PC-3 (cell line): ENCODE measurements at regions not wholly inside any gene's neighbourhood (a gene's known extent, or its start where the extent isn't known, plus 50 kb on each side); places are given as distances from the start of the nearest gene placed in this dataset.

Experiments used
- ATAC-seq: fragments of 200-7000 bp; cut with Tn5 transposase; 2 replicates; pipeline ENCODE4 v1.9.1; 2020; ENCODE audit warnings: mild to moderate bottlenecking, moderate library complexity
- BruUV-seq: library from RNA; stranded (reverse); fragments of 400-500 nt; replicated peaks from 2 replicates; lab custom pipeline; 2021; lab: Mats Ljungman, UMichigan
- CTCF ChIA-PET: fragments of 300-600 bp; sonication (Branson Sonifier 250); formaldehyde crosslinking; loops from one replicate; lab custom pipeline; 2022; ENCODE audit warnings: antibody characterized with exemption; lab: Charles Lee
- POLR2A ChIA-PET: fragments of 300-600 bp; sonication (Branson Sonifier 250); formaldehyde crosslinking; loops from one replicate; lab custom pipeline; 2022; ENCODE audit warnings: antibody characterized with exemption; ENCODE audit not compliant: unreplicated experiment; lab: Charles Lee
- DNase-seq: peaks from one replicate; pipeline ENCODE4 v3.0.0-alpha.2; 2015
- H2AFZ ChIP-seq: fragments of 300-600 bp; sonication (generic); 2 replicates; pipeline ENCODE4 v1.6.0; 2016; ENCODE audit warnings: antibody characterized with exemption, low read length
- H3F3A ChIP-seq: fragments of 300-600 bp; sonication (generic); one replicate; pipeline ENCODE4 v1.6.0; 2017; ENCODE audit warnings: antibody characterized with exemption, low read length, control low read depth, mild to moderate bottlenecking; ENCODE audit not compliant: unreplicated experiment
- H3K27ac ChIP-seq: fragments of 300-600 bp; sonication (generic); 2 replicates; pipeline ENCODE4 v1.5.1; 2016; ENCODE audit warnings: mild to moderate bottlenecking, low read length
- H3K27me3 ChIP-seq: fragments of 300-600 bp; sonication (generic); 2 replicates; pipeline ENCODE4 v1.6.1; 2016; ENCODE audit warnings: low read length, mixed read lengths
- H3K36me3 ChIP-seq: fragments of 300-600 bp; sonication (generic); 2 replicates; pipeline ENCODE4 v1.6.1; 2016; ENCODE audit warnings: low read depth, mixed run types, low read length, mixed read lengths
- H3K4me1 ChIP-seq: fragments of 300-600 bp; sonication (generic); 2 replicates; pipeline ENCODE4 v1.5.1; 2016; ENCODE audit warnings: low read length; ENCODE audit not compliant: insufficient read depth
- H3K4me2 ChIP-seq: fragments of 300-600 bp; sonication (generic); 2 replicates; pipeline ENCODE4 v1.6.0; 2016; ENCODE audit warnings: low read length
- H3K4me3 ChIP-seq: fragments of 300-600 bp; sonication (generic); 2 replicates; pipeline ENCODE4 v1.5.1; 2016; ENCODE audit warnings: mild to moderate bottlenecking, low read length, mixed read lengths
- H3K79me2 ChIP-seq: fragments of 300-600 bp; sonication (generic); 2 replicates; pipeline ENCODE4 v1.6.1; 2017; ENCODE audit warnings: low read length, mixed read lengths
- H3K9ac ChIP-seq: fragments of 300-600 bp; sonication (generic); 2 replicates; pipeline ENCODE4 v1.6.0; 2016; ENCODE audit warnings: mild to moderate bottlenecking, low read length
- H3K9me2 ChIP-seq: fragments of 300-600 bp; sonication (generic); replicated peaks from 2 replicates; pipeline ENCODE4 v1.6.1; 2016; ENCODE audit warnings: mixed run types, low read length, mixed read lengths
- H3K9me3 ChIP-seq: fragments of 300-600 bp; sonication (generic); 2 replicates; pipeline ENCODE4 v1.6.1; 2016; ENCODE audit warnings: low read length, mixed read lengths
- H4K20me1 ChIP-seq: fragments of 300-600 bp; sonication (generic); 2 replicates; pipeline ENCODE4 v1.6.1; 2016; ENCODE audit warnings: low read length, mixed read lengths
- EZH2 ChIP-seq: fragments of 300-600 bp; sonication (generic); IDR thresholded peaks from one replicate; pipeline ENCODE4 v1.6.1; 2017; ENCODE audit warnings: antibody characterized with exemption, mild to moderate bottlenecking, low read length; ENCODE audit not compliant: unreplicated experiment
- EZH2phosphoT487 ChIP-seq: fragments of 300-600 bp; sonication (generic); IDR thresholded peaks from 2 replicates; pipeline ENCODE4 v1.6.1; 2018; ENCODE audit warnings: mild to moderate bottlenecking, antibody characterized with exemption, low read length, borderline replicate concordance
- intact Hi-C: fragments of 100-400 bp; cut with micrococcal nuclease; formaldehyde crosslinking; loops from 2 replicates; pipeline ENCODE4 v1.9.0; 2023
- TF ChIP-seq, protein P1 (sequence below): fragments of 300-600 bp; sonication (generic); conservative IDR thresholded peaks from 2 replicates; pipeline ENCODE4 v1.5.1; 2017; ENCODE audit warnings: antibody characterized with exemption, low read depth, mild to moderate bottlenecking, low read length

DNA sequence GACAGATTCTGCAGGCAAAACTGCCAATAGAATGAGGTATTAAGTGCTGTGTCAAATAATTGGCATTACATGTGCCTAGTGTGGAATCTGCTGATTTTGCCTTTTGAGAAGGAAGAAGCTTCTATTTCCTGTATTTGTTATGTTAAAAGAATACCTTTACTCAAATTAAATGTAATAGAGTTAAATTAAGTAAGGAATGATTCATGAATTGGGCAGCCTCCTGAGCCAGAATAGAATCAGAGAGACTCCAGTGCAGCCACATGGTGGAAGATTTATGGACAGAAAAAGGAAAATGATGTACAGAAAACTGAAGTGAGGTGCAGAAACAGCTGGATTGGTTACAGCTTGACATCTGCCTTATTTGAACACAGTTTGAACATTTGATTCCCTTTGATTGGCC is 464.4 kb upstream of the SEMA6A start:
- BruUV-seq = no TSS peak

DNA sequence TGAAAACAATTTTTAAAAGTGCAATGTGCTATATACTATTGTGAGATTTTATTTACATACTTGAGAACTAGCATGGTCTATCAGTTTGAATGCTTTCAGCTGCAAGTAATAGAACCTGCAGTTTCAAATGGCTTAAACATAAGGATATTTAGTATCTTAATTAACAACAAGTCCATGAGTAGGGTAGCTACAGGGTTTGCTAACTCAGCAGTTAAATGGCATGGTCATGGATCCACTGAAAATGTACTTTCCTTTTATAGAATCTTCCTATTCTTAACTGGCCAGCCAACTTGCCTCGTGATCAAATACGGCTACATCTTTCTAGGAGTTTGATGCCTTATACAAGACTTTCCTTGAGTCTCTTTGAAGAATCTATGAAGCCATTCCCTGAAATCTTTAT is 452.8 kb upstream of the SEMA6A start:
- no peak for DNase-seq
- no peak for ATAC-seq
- Histone ChIP-seq H3K9me3 (no peaks in the 10 kb centered on the region), H3K27ac (no peak overlapping the region), H3K4me3 (no peak overlapping the region), H3K4me2 (no peak overlapping the region), H3F3A (no peaks in the 10 kb centered on the region), H3K4me1 (no peaks in the 10 kb centered on the region), H4K20me1 (no peaks in the 10 kb centered on the region), H2AFZ (no peak overlapping the region), H3K79me2 (no peaks in the 10 kb centered on the region), H3K9me2 (no peaks in the 10 kb centered on the region), H3K27me3 (no peaks in the 10 kb centered on the region), H3K36me3 (no peaks in the 10 kb centered on the region), H3K9ac (no peak overlapping the region)
- ChIA-PET CTCF (no interaction called here), POLR2A (no interaction called here)
- intact Hi-C loops = no loop called here
- no peak for TF ChIP-seq EZH2
- TF ChIP-seq, protein P1, sequence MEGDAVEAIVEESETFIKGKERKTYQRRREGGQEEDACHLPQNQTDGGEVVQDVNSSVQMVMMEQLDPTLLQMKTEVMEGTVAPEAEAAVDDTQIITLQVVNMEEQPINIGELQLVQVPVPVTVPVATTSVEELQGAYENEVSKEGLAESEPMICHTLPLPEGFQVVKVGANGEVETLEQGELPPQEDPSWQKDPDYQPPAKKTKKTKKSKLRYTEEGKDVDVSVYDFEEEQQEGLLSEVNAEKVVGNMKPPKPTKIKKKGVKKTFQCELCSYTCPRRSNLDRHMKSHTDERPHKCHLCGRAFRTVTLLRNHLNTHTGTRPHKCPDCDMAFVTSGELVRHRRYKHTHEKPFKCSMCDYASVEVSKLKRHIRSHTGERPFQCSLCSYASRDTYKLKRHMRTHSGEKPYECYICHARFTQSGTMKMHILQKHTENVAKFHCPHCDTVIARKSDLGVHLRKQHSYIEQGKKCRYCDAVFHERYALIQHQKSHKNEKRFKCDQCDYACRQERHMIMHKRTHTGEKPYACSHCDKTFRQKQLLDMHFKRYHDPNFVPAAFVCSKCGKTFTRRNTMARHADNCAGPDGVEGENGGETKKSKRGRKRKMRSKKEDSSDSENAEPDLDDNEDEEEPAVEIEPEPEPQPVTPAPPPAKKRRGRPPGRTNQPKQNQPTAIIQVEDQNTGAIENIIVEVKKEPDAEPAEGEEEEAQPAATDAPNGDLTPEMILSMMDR = no peak
- TF ChIP-seq EZH2phosphoT487 = no peak
- BruUV-seq = no TSS peak

More for the DNA sequence above, 464.4 kb upstream of the SEMA6A start:
- no peaks in the 10 kb centered on the region for H3K79me2 ChIP-seq
- no peak overlapping the region for H3K4me3 ChIP-seq
- ATAC-seq = no peak
- CTCF ChIA-PET = no interaction called here
- DNase-seq = no peak
- no peak overlapping the region for H3K9ac ChIP-seq
- H4K20me1 ChIP-seq = no peaks in the 10 kb centered on the region
- H3K36me3 ChIP-seq = no peaks in the 10 kb centered on the region
- intact Hi-C loops = no loop called here
- POLR2A ChIA-PET = no interaction called here
- no peaks in the 10 kb centered on the region for H3K4me1 ChIP-seq
- no peak overlapping the region for H3K27ac ChIP-seq
- H3K9me3 ChIP-seq = no peaks in the 10 kb centered on the region
- H3K27me3 ChIP-seq = no peaks in the 10 kb centered on the region
- TF ChIP-seq, protein P1 = no peak
- TF ChIP-seq EZH2phosphoT487 = no peak
- no peak for TF ChIP-seq EZH2
- H2AFZ ChIP-seq = no peak overlapping the region
- H3F3A ChIP-seq = no peaks in the 10 kb centered on the region
- H3K4me2 ChIP-seq = no peak overlapping the region
- H3K9me2 ChIP-seq = no peaks in the 10 kb centered on the region

DNA sequence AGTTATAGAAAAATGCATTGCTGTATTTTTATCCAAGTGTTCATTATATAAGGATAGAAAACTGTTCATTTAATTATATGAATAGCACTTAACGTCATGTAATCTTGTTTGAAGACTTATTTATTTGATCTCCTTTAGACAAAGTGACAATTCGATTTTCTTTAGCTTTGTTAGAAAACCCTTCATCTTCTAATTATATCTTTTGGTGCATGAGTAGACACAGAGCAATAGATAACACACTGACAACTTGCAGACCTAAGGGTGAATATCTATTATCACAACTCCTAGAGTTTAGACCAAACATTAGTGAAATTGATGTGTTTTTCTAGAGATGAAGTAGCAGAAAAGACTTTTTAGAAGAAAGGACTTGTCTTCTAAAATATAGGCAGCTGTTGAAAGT is 446.4 kb upstream of the SEMA6A start:
- Histone ChIP-seq H3K9me2 (no peaks in the 10 kb centered on the region), H3F3A (no peaks in the 10 kb centered on the region), H3K36me3 (no peaks in the 10 kb centered on the region), H2AFZ (no peak overlapping the region), H3K9ac (no peak overlapping the region), H3K4me3 (no peak overlapping the region), H4K20me1 (no peaks in the 10 kb centered on the region), H3K27ac (no peak overlapping the region), H3K9me3 (no peaks in the 10 kb centered on the region), H3K79me2 (no peaks in the 10 kb centered on the region), H3K4me2 (no peak overlapping the region), H3K27me3 (no peaks in the 10 kb centered on the region), H3K4me1 (no peaks in the 10 kb centered on the region)
- no TSS peak for BruUV-seq
- no peak for DNase-seq
- no peak for TF ChIP-seq EZH2phosphoT487
- no peak for TF ChIP-seq EZH2
- ChIA-PET POLR2A (no interaction called here), CTCF (no interaction called here)
- ATAC-seq = no peak
- intact Hi-C loops = no loop called here
